ENCODE measurements at regions not wholly inside any gene's neighbourhood (a gene's known extent, or its start where the extent isn't known, plus 50 kb on each side); places are given as distances from the start of the nearest gene placed in this dataset.
A peak's percentile ranks its signal among the peaks of the same experiment; 100 is the strongest.

GRCh38 chr6:139951172-139951571 lies 576.7 kb upstream of the CITED2 start:
- Histone ChIP-seq H3K27ac (no peak overlapping the region), H3K36me3 (no peaks in the 10 kb centered on the region), H3K4me1 (no peaks in the 10 kb centered on the region), H3K4me3 (no peak overlapping the region), H3K9me3 (peaks cover 11% of the 10 kb centered on the region), H3K27me3 (ENCODE audit: low read depth) (no peaks in the 10 kb centered on the region)
- TF ChIP-seq CTCF (IDR thresholded peaks at IDR 0.05) = no peak
- no peak for DNase-seq
- no peak for ATAC-seq
- intact Hi-C loops (cut with DNase I) = no loop called here

GRCh38 chr6:139944976-139945375 lies 570.5 kb upstream of the CITED2 start:
- Histone ChIP-seq H3K4me1 (peaks cover 5% of the 10 kb centered on the region), H3K27ac (no peak overlapping the region), H3K36me3 (no peaks in the 10 kb centered on the region), H3K4me3 (no peak overlapping the region), H3K9me3 (no peaks in the 10 kb centered on the region), H3K27me3 (ENCODE audit: low read depth) (no peaks in the 10 kb centered on the region)
- intact Hi-C loops (cut with DNase I) = no loop called here
- no peak for DNase-seq
- no peak for TF ChIP-seq CTCF (IDR thresholded peaks at IDR 0.05)
- ATAC-seq = no peak

- Histone ChIP-seq H3K27ac (no peak overlapping the region), H3K4me3 (no peak overlapping the region), H3K36me3 (no peaks in the 10 kb centered on the region), H3K9me3 (no peaks in the 10 kb centered on the region), H3K27me3 (ENCODE audit: low read depth) (no peaks in the 10 kb centered on the region), H3K4me1 (peaks cover 5% of the 10 kb centered on the region)
- no peak for TF ChIP-seq CTCF (IDR thresholded peaks at IDR 0.05)
- intact Hi-C loops (cut with DNase I) = no loop called here
- no peak for DNase-seq
- ATAC-seq = no peak
Observed at GRCh38 chr6:139944131-139944530, 569.7 kb upstream of the CITED2 start.

- no peak for DNase-seq
- peak in 1 of 2 donors; percentile 56 for ATAC-seq
- H3K27ac ChIP-seq = no peak overlapping the region
Observed at GRCh38 chr6:139943391-139943790, 568.9 kb upstream of the CITED2 start.

GRCh38 chr6:139942331-139942730 lies 567.9 kb upstream of the CITED2 start:
- peak in 1 of 2 donors; percentile 49 for ATAC-seq
- Histone ChIP-seq H3K4me3 (no peak overlapping the region), H3K27me3 (ENCODE audit: low read depth) (no peaks in the 10 kb centered on the region), H3K27ac (peak overlapping the region; percentile 12), H3K36me3 (no peaks in the 10 kb centered on the region), H3K4me1 (peaks cover 5% of the 10 kb centered on the region), H3K9me3 (no peaks in the 10 kb centered on the region)
- intact Hi-C loops (cut with DNase I) = no loop called here
- no peak for TF ChIP-seq CTCF (IDR thresholded peaks at IDR 0.05)
- DNase-seq = no peak

More at GRCh38 chr6:139943391-139943790, 568.9 kb upstream of the CITED2 start:
- Histone ChIP-seq H3K4me1 (peaks cover 5% of the 10 kb centered on the region), H3K36me3 (no peaks in the 10 kb centered on the region), H3K9me3 (no peaks in the 10 kb centered on the region), H3K4me3 (no peak overlapping the region), H3K27me3 (ENCODE audit: low read depth) (no peaks in the 10 kb centered on the region)
- intact Hi-C loops (cut with DNase I) = no loop called here
- no peak for TF ChIP-seq CTCF (IDR thresholded peaks at IDR 0.05)

- DNase-seq = no peak
- H3K27me3 ChIP-seq (ENCODE audit: low read depth) = no peaks in the 10 kb centered on the region
- peaks cover 5% of the 10 kb centered on the region for H3K4me1 ChIP-seq
- ATAC-seq = no peak
- no peak overlapping the region for H3K4me3 ChIP-seq
- no peak for TF ChIP-seq CTCF (IDR thresholded peaks at IDR 0.05)
- H3K27ac ChIP-seq = peak overlapping the region; percentile 12
- H3K9me3 ChIP-seq = no peaks in the 10 kb centered on the region
- H3K36me3 ChIP-seq = no peaks in the 10 kb centered on the region
- intact Hi-C loops (cut with DNase I) = no loop called here
Observed at GRCh38 chr6:139941826-139942225, 567.4 kb upstream of the CITED2 start.

All from lower lobe of right lung (tissue), 2 donors.